ENCODE measurements at regions not wholly inside any gene's neighbourhood (a gene's known extent, or its start where the extent isn't known, plus 50 kb on each side); places are given as distances from the start of the nearest gene placed in this dataset.

DNA sequence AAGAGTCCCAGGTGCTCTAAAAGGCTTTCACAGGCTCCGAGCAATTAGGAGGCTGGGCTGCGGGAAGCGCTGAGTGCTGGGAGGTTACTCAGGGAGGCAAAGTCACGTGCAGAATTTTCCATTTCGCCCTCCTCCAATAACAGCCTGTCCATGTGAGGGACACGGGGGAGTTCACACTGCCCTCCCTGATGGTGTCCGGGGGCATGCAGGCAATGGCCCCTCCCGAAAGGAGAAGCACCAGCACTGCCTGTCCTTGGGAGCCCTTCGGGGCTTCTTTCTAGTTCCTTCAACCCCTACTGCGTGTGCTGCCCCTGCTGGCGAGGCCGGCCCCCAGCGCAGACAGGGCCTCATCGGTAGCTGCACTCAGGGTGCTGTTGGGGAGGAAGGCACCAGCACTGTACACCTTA lies 63.1 kb upstream of the HPCAL1 start:
- Histone ChIP-seq H3K9me3 (ENCODE audit: control insufficient read depth in 2 of 3, low read length in 3 of 3) (no peaks in the 10 kb centered on the region), H3K4me1 (ENCODE audit: control insufficient read depth in 2 of 2, insufficient read depth in 2 of 2, low read length in 2 of 2) (no peaks in the 10 kb centered on the region), H3K27ac (ENCODE audit: low read depth, low read length) (no peak overlapping the region), H3K27me3 (ENCODE audit: control insufficient read depth in 2 of 2, insufficient read depth in 2 of 2, low read length in 2 of 2) (no peaks in the 10 kb centered on the region), H3K36me3 (ENCODE audit: control insufficient read depth in 2 of 3, insufficient read depth in 3 of 3, low read length in 3 of 3) (no peaks in the 10 kb centered on the region), H3K4me3 (ENCODE audit: low read length) (no peak overlapping the region)
- Mint-ChIP-seq H3K36me3 (no peaks in the 10 kb centered on the region), H3K9me3 (no peaks in the 10 kb centered on the region), H3K4me3 (no peak overlapping the region), H3K27me3 (peaks cover 0 to 4% (median 0%) of the 10 kb centered on the region in 5 donors), H3K4me1 (peaks cover 0 to 2% (median 0%) of the 10 kb centered on the region in 7 donors), H3K27ac (no peak overlapping the region)
- CTCF ChIA-PET = no interaction called here
- no peak for DNase-seq
- intact Hi-C loops (cut with micrococcal nuclease) = no loop called here
- POLR2A ChIA-PET = no interaction called here
- ATAC-seq = no peak

DNA sequence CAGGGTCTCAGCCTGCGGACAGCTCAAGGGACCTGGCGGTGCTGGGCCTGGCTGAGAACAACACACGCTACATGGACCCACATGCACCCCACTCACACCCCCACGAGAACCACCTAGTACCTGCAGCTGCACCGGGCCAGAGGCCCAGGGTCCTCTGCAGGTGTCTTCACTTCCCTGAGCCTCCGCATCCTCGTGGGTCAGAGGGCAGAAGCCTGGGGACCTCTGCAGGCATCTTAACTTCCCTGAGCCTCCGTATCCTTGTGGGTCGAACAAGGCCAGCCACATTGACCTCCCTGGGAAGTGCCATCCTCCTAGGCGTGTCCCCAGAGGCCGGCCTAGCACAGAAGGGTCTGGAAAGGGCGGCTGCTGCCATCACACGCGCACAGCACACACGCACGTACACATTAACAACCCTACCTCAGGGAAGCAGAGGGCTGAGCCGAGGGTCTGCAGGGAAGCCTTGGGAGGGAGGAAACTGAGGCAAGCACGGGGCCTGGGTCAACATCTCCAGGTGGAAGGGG lies 62.5 kb upstream of the HPCAL1 start:
- Histone ChIP-seq H3K9me3 (ENCODE audit: control insufficient read depth in 2 of 3, low read length in 3 of 3) (no peaks in the 10 kb centered on the region), H3K4me1 (ENCODE audit: control insufficient read depth in 2 of 2, insufficient read depth in 2 of 2, low read length in 2 of 2) (no peaks in the 10 kb centered on the region), H3K4me3 (ENCODE audit: low read length) (no peak overlapping the region), H3K27me3 (ENCODE audit: control insufficient read depth in 2 of 2, insufficient read depth in 2 of 2, low read length in 2 of 2) (no peaks in the 10 kb centered on the region), H3K27ac (ENCODE audit: low read depth, low read length) (no peak overlapping the region), H3K36me3 (ENCODE audit: control insufficient read depth in 2 of 3, insufficient read depth in 3 of 3, low read length in 3 of 3) (no peaks in the 10 kb centered on the region)
- H3K4me1 Mint-ChIP-seq = peaks cover 0 to 2% (median 0%) of the 10 kb centered on the region in 7 donors
- no peaks in the 10 kb centered on the region for H3K9me3 Mint-ChIP-seq
- ATAC-seq (no peak), DNase-seq (no peak)
- H3K4me3 Mint-ChIP-seq = no peak overlapping the region
- H3K27me3 Mint-ChIP-seq = peaks cover 0 to 4% (median 0%) of the 10 kb centered on the region in 5 donors
- H3K27ac Mint-ChIP-seq = no peak overlapping the region
- ChIA-PET POLR2A (no interaction called here), CTCF (no interaction called here)
- no peaks in the 10 kb centered on the region for H3K36me3 Mint-ChIP-seq
- intact Hi-C loops (cut with micrococcal nuclease) = no loop called here

DNA sequence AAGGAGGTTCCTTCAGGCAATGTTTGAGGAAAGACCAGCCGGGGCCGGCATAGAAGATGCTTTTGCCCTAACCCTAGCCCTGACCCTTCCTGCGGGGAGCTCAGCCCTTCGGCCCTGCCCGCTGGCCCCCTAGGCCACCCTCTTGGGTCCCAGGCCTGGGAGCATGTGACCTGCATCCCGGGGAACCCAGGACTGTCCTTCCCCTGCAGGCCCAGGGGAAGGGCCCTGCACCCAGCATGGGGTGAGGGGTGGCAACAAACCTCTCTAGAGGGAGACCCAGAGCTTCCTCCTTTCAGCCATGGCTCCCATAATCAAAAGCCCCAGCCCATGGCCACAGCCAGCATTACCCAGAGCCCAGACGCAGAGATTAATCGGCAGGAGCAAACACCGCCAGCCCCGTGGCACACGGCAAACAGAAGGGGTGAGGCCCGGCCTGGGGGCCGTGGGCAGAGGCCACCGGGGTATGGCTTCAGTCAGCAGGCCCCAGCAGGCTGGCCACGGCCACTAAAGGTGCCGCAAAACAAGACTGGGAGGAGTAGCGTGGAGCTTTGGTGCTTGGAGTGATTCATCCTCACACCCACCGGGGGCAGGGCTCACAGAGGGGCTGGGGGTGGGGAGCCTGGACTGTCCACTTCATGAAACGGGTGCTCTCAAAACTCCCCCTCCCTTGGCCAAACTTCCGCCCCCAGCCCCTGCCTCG lies 61.6 kb upstream of the HPCAL1 start:
- DNase-seq = no peak
- H3K27ac Mint-ChIP-seq = no peak overlapping the region
- H3K27me3 Mint-ChIP-seq = peaks cover 0 to 4% (median 0%) of the 10 kb centered on the region in 5 donors
- Histone ChIP-seq H3K27me3 (ENCODE audit: control insufficient read depth in 2 of 2, insufficient read depth in 2 of 2, low read length in 2 of 2) (no peaks in the 10 kb centered on the region), H3K4me1 (ENCODE audit: control insufficient read depth in 2 of 2, insufficient read depth in 2 of 2, low read length in 2 of 2) (no peaks in the 10 kb centered on the region), H3K9me3 (ENCODE audit: control insufficient read depth in 2 of 3, low read length in 3 of 3) (no peaks in the 10 kb centered on the region), H3K4me3 (ENCODE audit: low read length) (no peak overlapping the region), H3K36me3 (ENCODE audit: control insufficient read depth in 2 of 3, insufficient read depth in 3 of 3, low read length in 3 of 3) (no peaks in the 10 kb centered on the region), H3K27ac (ENCODE audit: low read depth, low read length) (no peak overlapping the region)
- no peak overlapping the region for H3K4me3 Mint-ChIP-seq
- CTCF ChIA-PET = no interaction called here
- H3K4me1 Mint-ChIP-seq = peaks cover 0 to 2% (median 0%) of the 10 kb centered on the region in 7 donors
- no peaks in the 10 kb centered on the region for H3K9me3 Mint-ChIP-seq
- intact Hi-C loops (cut with micrococcal nuclease) = no loop called here
- POLR2A ChIA-PET = no interaction called here
- ATAC-seq = no peak
- no peaks in the 10 kb centered on the region for H3K36me3 Mint-ChIP-seq

DNA sequence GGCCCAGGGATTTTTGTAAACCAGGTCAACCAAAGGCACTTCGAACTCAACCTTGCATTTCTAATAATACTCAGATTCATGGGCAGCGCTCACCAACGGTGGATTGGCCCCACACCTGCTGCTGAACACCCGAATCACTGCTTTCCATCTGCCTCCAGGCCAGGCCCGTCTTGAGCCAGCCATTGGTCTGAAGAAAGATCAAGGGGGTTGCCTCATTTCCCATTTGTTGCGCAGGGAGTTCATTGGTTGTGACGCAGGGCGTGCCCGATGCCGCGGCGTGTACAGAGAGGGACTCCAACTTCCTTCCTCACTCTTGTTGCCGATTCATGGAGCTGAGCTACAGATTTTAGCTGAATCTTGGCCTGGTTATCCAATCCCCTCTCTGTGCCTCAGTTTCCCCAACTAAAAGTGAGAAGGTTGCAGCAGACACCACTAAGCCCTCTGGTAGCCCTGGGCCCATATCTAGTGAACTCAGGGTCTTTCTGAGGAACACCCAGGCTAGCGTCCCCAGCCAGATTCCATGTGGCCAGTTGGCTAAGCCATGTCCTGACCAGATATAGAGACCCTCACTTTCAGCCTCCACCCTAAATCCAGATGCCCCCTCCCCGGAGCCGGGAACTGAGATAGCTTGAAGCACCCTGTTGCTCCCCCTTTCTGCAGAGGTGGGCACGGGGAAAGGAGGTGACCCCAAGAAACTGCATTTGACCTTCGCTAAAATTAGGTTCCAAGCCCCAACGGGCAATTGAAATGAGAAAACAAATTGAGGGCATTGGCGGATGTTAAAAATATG lies 60.9 kb upstream of the HPCAL1 start:
- Mint-ChIP-seq H3K4me3 (no peak overlapping the region), H3K27me3 (no peaks in the 10 kb centered on the region), H3K36me3 (no peaks in the 10 kb centered on the region), H3K4me1 (peaks cover 0 to 2% (median 0%) of the 10 kb centered on the region in 7 donors), H3K27ac (no peak overlapping the region), H3K9me3 (no peaks in the 10 kb centered on the region)
- Histone ChIP-seq H3K9me3 (ENCODE audit: control insufficient read depth in 2 of 3, low read length in 3 of 3) (no peaks in the 10 kb centered on the region), H3K36me3 (ENCODE audit: control insufficient read depth in 2 of 3, insufficient read depth in 3 of 3, low read length in 3 of 3) (no peaks in the 10 kb centered on the region), H3K4me3 (ENCODE audit: low read length) (no peak overlapping the region), H3K27me3 (ENCODE audit: control insufficient read depth in 2 of 2, insufficient read depth in 2 of 2, low read length in 2 of 2) (no peaks in the 10 kb centered on the region), H3K27ac (ENCODE audit: low read depth, low read length) (no peak overlapping the region), H3K4me1 (ENCODE audit: control insufficient read depth in 2 of 2, insufficient read depth in 2 of 2, low read length in 2 of 2) (no peaks in the 10 kb centered on the region)
- ChIA-PET CTCF (no interaction called here), POLR2A (no interaction called here)
- peak; percentile 60 for ATAC-seq
- no peak for DNase-seq
- intact Hi-C loops (cut with micrococcal nuclease) = no loop called here

DNA sequence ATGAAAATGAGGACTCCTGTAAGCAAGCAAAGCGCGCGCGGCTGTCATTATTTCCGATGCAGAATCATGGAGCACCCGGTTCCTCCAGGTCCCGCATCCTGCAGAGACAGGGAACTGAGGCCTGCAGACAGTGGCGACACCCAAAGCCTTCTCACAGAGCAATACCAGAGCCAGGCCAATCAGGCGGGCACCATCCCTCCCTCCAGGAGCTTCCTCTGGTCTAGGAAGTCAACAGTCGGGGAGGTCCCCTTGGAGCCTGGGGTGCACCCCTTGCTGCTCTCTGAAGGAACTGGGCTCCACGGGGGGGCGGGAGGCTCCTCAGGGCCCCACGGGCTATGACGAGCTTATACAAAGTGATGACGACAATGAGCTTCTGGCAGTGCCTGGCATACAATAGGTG lies 60.3 kb upstream of the HPCAL1 start:
- DNase-seq = no peak
- no peak overlapping the region for H3K27ac ChIP-seq (ENCODE audit: low read depth, low read length)
- ATAC-seq = no peak
- no peaks in the 10 kb centered on the region for H3K4me1 ChIP-seq (ENCODE audit: control insufficient read depth in 2 of 2, insufficient read depth in 2 of 2, low read length in 2 of 2)
- no peaks in the 10 kb centered on the region for H3K9me3 Mint-ChIP-seq
- H3K4me3 ChIP-seq (ENCODE audit: low read length) = no peak overlapping the region
- POLR2A ChIA-PET = no interaction called here
- no peaks in the 10 kb centered on the region for H3K36me3 Mint-ChIP-seq
- H3K4me1 Mint-ChIP-seq = peaks cover 0 to 2% (median 0%) of the 10 kb centered on the region in 7 donors
- H3K36me3 ChIP-seq (ENCODE audit: control insufficient read depth in 2 of 3, insufficient read depth in 3 of 3, low read length in 3 of 3) = no peaks in the 10 kb centered on the region
- H3K27me3 ChIP-seq (ENCODE audit: control insufficient read depth in 2 of 2, insufficient read depth in 2 of 2, low read length in 2 of 2) = no peaks in the 10 kb centered on the region
- H3K9me3 ChIP-seq (ENCODE audit: control insufficient read depth in 2 of 3, low read length in 3 of 3) = no peaks in the 10 kb centered on the region
- no peaks in the 10 kb centered on the region for H3K27me3 Mint-ChIP-seq
- H3K4me3 Mint-ChIP-seq = no peak overlapping the region
- no peak overlapping the region for H3K27ac Mint-ChIP-seq
- CTCF ChIA-PET = no interaction called here
- intact Hi-C loops (cut with micrococcal nuclease) = no loop called here

DNA sequence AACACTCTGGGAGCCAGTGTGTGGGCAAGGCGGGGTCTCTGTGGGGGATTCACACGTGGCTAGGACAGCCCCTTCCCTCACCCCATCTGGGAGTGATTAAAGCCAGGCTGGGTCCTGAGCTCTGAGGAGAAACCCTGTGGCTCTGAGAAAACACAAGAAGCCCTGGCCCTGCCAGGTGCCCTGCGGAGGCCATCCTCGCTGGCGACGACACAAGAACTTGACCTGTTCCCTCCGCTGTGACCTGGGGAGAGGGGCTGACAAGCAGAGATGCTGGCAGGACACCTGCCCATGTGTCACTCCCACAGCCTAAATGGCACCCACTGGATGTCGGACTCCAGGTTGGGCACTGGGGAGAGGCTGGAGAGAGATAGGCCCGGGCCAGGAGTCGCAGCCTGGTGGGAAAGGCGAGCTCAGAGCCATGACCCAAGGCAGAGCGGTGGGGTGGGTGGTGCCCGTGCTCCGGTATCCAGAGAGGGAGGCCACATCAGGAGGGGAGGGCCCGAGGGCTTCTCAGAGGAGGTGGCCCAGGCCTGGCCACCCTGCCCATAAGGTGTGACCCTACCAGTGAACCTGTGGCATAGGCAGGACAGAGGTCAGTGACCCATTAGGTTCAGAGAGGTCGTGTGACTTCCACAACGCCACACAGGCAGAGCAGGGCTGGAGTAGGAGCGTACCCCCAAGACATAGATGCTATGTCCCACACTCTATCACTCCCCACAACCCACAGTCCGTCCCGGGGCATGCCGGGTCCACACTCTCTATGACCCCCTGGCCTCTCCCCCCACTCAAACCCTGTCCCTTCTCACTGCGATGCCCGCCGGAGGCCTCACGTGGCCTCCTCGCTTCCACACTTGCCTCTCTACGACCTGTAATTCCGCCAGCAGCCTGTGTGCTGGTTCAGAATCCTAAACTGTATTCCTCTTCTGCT lies 59.4 kb upstream of the HPCAL1 start:
- Histone ChIP-seq H3K27ac (ENCODE audit: low read depth, low read length) (no peak overlapping the region), H3K4me3 (ENCODE audit: low read length) (no peak overlapping the region), H3K27me3 (ENCODE audit: control insufficient read depth in 2 of 2, insufficient read depth in 2 of 2, low read length in 2 of 2) (no peaks in the 10 kb centered on the region), H3K36me3 (ENCODE audit: control insufficient read depth in 2 of 3, insufficient read depth in 3 of 3, low read length in 3 of 3) (no peaks in the 10 kb centered on the region), H3K4me1 (ENCODE audit: control insufficient read depth in 2 of 2, insufficient read depth in 2 of 2, low read length in 2 of 2) (no peaks in the 10 kb centered on the region), H3K9me3 (ENCODE audit: control insufficient read depth in 2 of 3, low read length in 3 of 3) (no peaks in the 10 kb centered on the region)
- no peak for DNase-seq
- no peak for ATAC-seq
- ChIA-PET POLR2A (no interaction called here), CTCF (no interaction called here)
- H3K4me3 Mint-ChIP-seq = peak overlapping the region in 1 of 10 donors; percentile 58
- H3K27me3 Mint-ChIP-seq = no peaks in the 10 kb centered on the region
- peaks cover 0 to 2% (median 0%) of the 10 kb centered on the region in 7 donors for H3K4me1 Mint-ChIP-seq
- no peaks in the 10 kb centered on the region for H3K36me3 Mint-ChIP-seq
- H3K27ac Mint-ChIP-seq = no peak overlapping the region
- intact Hi-C loops (cut with micrococcal nuclease) = no loop called here
- H3K9me3 Mint-ChIP-seq = no peaks in the 10 kb centered on the region

Data from naive thymus-derived CD4-positive, alpha-beta T cell (primary cell).